ENCODE measurements at regions not wholly inside any gene's neighbourhood (a gene's known extent, or its start where the extent isn't known, plus 50 kb on each side); places are given as distances from the start of the nearest gene placed in this dataset.

GRCh38 chr1:245062741-245063305 is 92.0 kb upstream of the KIF26B start:
- no peak for TF ChIP-seq ZNF184 (tag by site-specific recombination; IDR thresholded peaks at IDR 0.05)
- TF ChIP-seq, protein P1, sequence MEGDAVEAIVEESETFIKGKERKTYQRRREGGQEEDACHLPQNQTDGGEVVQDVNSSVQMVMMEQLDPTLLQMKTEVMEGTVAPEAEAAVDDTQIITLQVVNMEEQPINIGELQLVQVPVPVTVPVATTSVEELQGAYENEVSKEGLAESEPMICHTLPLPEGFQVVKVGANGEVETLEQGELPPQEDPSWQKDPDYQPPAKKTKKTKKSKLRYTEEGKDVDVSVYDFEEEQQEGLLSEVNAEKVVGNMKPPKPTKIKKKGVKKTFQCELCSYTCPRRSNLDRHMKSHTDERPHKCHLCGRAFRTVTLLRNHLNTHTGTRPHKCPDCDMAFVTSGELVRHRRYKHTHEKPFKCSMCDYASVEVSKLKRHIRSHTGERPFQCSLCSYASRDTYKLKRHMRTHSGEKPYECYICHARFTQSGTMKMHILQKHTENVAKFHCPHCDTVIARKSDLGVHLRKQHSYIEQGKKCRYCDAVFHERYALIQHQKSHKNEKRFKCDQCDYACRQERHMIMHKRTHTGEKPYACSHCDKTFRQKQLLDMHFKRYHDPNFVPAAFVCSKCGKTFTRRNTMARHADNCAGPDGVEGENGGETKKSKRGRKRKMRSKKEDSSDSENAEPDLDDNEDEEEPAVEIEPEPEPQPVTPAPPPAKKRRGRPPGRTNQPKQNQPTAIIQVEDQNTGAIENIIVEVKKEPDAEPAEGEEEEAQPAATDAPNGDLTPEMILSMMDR (tag by site-specific recombination; IDR thresholded peaks at IDR 0.05): no peak
- no peak for TF ChIP-seq ZNF677 (tag by site-specific recombination; IDR thresholded peaks at IDR 0.05)
- TF ChIP-seq, protein P2, sequence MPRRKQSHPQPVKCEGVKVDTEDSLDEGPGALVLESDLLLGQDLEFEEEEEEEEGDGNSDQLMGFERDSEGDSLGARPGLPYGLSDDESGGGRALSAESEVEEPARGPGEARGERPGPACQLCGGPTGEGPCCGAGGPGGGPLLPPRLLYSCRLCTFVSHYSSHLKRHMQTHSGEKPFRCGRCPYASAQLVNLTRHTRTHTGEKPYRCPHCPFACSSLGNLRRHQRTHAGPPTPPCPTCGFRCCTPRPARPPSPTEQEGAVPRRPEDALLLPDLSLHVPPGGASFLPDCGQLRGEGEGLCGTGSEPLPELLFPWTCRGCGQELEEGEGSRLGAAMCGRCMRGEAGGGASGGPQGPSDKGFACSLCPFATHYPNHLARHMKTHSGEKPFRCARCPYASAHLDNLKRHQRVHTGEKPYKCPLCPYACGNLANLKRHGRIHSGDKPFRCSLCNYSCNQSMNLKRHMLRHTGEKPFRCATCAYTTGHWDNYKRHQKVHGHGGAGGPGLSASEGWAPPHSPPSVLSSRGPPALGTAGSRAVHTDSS (tag by site-specific recombination; IDR thresholded peaks at IDR 0.05): no peak
- no peak for TF ChIP-seq ZNF274 (IDR thresholded peaks at IDR 0.05; ENCODE audit: low read length)
- no peak for TF ChIP-seq ZNF274 (tag by site-specific recombination; IDR thresholded peaks at IDR 0.05; ENCODE audit: borderline replicate concordance)
- TF ChIP-seq ZNF514 (tag by site-specific recombination; IDR thresholded peaks at IDR 0.05): no peak
- TF ChIP-seq HOXC10 (CRISPR knock-in tag; IDR thresholded peaks at IDR 0.05): no peak
- TF ChIP-seq ZSCAN18 (tag by site-specific recombination; IDR thresholded peaks at IDR 0.05): no peak
- no peak for TF ChIP-seq GFI1B (tag by site-specific recombination; IDR thresholded peaks at IDR 0.05)
- TF ChIP-seq ZNF76 (tag by site-specific recombination; IDR thresholded peaks at IDR 0.05; ENCODE audit: borderline replicate concordance, low read depth): no peak

All from HEK293 (cell line).